ENCODE measurements at regions not wholly inside any gene's neighbourhood (a gene's known extent, or its start where the extent isn't known, plus 50 kb on each side); places are given as distances from the start of the nearest gene placed in this dataset.

- TF ChIP-seq BRD4 (IDR thresholded peaks at IDR 0.05) (no peak), ZNF133 (CRISPR knock-in tag; IDR thresholded peaks at IDR 0.05) (no peak), SAFB2 (IDR thresholded peaks at IDR 0.05; ENCODE audit: borderline replicate concordance, low read depth, low read length, severe bottlenecking) (no peak), CBX8 (IDR thresholded peaks at IDR 0.05; ENCODE audit: borderline replicate concordance, extremely low read depth, low read depth, low read length, poor library complexity, severe bottlenecking) (no peak), NFE2 (IDR thresholded peaks at IDR 0.05; ENCODE audit: low read depth) (no peak)
Measured at GRCh38 chr18:51446571-51447210, 249.2 kb upstream of the MEX3C start (continued).

- Histone ChIP-seq H2AFZ (ENCODE audit: low read depth, low read length) (no peak overlapping the region), H3K9me1 (ENCODE audit: control insufficient read depth, insufficient read depth, low read length) (no peaks in the 10 kb centered on the region), H3K27me3 (ENCODE audit: control insufficient read depth in 2 of 2, insufficient read depth in 2 of 2, low read length in 2 of 2) (no peaks in the 10 kb centered on the region), H3K36me3 (ENCODE audit: control insufficient read depth, insufficient read depth, low read length) (no peaks in the 10 kb centered on the region), H3K27ac (ENCODE audit: extremely low read depth, low read depth, low read length) (no peak overlapping the region), H3K4me1 (replicated peaks in 1 of 2; ENCODE audit: control insufficient read depth in 2 of 2, insufficient read depth in 2 of 2, low read length in 2 of 2) (no peaks in the 10 kb centered on the region), H3K9me3 (replicated peaks; ENCODE audit: control insufficient read depth, insufficient read depth, low read depth, low read length) (no peaks in the 10 kb centered on the region), H4K20me1 (replicated peaks; ENCODE audit: control insufficient read depth, insufficient read depth, low read length) (no peaks in the 10 kb centered on the region), H3K4me2 (ENCODE audit: insufficient read depth, low read length) (no peak overlapping the region), H3K4me3 (no peak overlapping the region), H3K79me2 (ENCODE audit: control insufficient read depth, insufficient read depth, low read length) (no peaks in the 10 kb centered on the region), H3K9ac (ENCODE audit: insufficient read depth in 1 of 2, low read depth in 2 of 2, low read length in 2 of 2) (no peak overlapping the region)
- intact Hi-C loops (cut with micrococcal nuclease): no loop called here
- BruUV-seq (replicated peaks): no TSS peak
- CTCF ChIA-PET (ENCODE audit: low intra/inter-chr PET ratio): no interaction called here
- in situ Hi-C loops (cut with MboI): no loop called here
- no peak for TF ChIP-seq BHLHE40 (IDR thresholded peaks at IDR 0.05; ENCODE audit: low read length)
- TF ChIP-seq HNRNPK (IDR thresholded peaks at IDR 0.05; ENCODE audit: low read depth, low read length, poor library complexity, severe bottlenecking): no peak
- ATAC-seq (no peak), DNase-seq (ENCODE audit: extremely low read depth in 1 of 4, low spot score in 3 of 4) (no peak), FAIRE-seq (no peak)
- POLR2A ChIA-PET: no interaction called here
- 0% methylated on average over 19 of the region's 19 CpGs for WGBS (ENCODE audit: insufficient coverage, low coverage, missing lambda C conversion rate)
Measured at GRCh38 chr18:51447351-51448342, 250.2 kb upstream of the MEX3C start.

Measured in K562 (cell line).